ENCODE measurements at regions not wholly inside any gene's neighbourhood (a gene's known extent, or its start where the extent isn't known, plus 50 kb on each side); places are given as distances from the start of the nearest gene placed in this dataset.

- TF ChIP-seq ZNF449 (CRISPR knock-in tag; IDR thresholded peaks at IDR 0.05): no peak
Observed at GRCh38 chr21:31570824-31571566, 88.5 kb upstream of the SOD1 start (continued).

DNA sequence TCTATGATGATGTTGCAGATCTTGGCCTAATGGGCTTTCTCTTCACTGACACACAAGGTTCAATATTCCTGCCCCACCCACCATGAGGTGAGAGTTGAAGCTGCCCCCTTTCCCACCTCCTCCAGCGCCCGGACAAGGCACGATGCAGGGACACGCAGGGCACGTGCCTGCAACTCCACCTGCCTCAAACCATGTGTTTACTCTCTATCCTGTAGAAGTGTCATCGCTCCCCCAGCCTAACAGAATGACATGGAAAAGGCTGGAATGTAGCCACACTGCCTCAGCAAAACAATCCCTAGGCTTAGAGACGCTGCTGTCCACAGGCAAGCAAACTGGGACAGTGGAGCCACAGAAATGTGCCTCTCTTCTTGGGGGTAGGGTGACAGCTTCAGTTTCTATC is 92.9 kb upstream of the SOD1 start:
- Histone ChIP-seq H2AFZ (ENCODE audit: low read depth, low read length) (no peak overlapping the region), H3K9ac (ENCODE audit: insufficient read depth in 1 of 2, low read depth in 2 of 2, low read length in 2 of 2) (no peak overlapping the region), H3K79me2 (ENCODE audit: control insufficient read depth, insufficient read depth, low read length) (no peaks in the 10 kb centered on the region), H3K9me3 (replicated peaks; ENCODE audit: control insufficient read depth, insufficient read depth, low read depth, low read length) (no peaks in the 10 kb centered on the region), H3K4me2 (ENCODE audit: insufficient read depth, low read length) (no peak overlapping the region), H3K27ac (ENCODE audit: extremely low read depth, low read depth, low read length) (no peak overlapping the region), H3K4me3 (no peak overlapping the region), H3K36me3 (ENCODE audit: control insufficient read depth, insufficient read depth, low read length) (no peaks in the 10 kb centered on the region), H3K4me1 (replicated peaks in 1 of 2; ENCODE audit: control insufficient read depth in 2 of 2, insufficient read depth in 2 of 2, low read length in 2 of 2) (no peaks in the 10 kb centered on the region), H3K27me3 (ENCODE audit: control insufficient read depth in 2 of 2, insufficient read depth in 2 of 2, low read length in 2 of 2) (peaks cover 11 to 14% of the 10 kb centered on the region in 2 experiments; a peak in 4 of 5 replicates), H3K9me1 (ENCODE audit: control insufficient read depth, insufficient read depth, low read length) (no peaks in the 10 kb centered on the region), H4K20me1 (replicated peaks; ENCODE audit: control insufficient read depth, insufficient read depth, low read length) (no peaks in the 10 kb centered on the region)
- ChIA-PET POLR2A (interaction anchor here (0.7 kb wide), 1 partner anchor 10 kb away, joined by 3 read pairs; no protein-coding TSS in a partner anchor), CTCF (ENCODE audit: low intra/inter-chr PET ratio) (interaction anchor here (0.6 kb wide), 1 partner anchor 471 kb away, joined by 4 read pairs; no protein-coding TSS in a partner anchor)
- BruUV-seq (replicated peaks): no TSS peak
- ATAC-seq: no peak
- no peak for FAIRE-seq
- WGBS (ENCODE audit: insufficient coverage, low coverage, missing lambda C conversion rate): 0% methylated on average over 7 of the region's 7 CpGs
- intact Hi-C loops (cut with micrococcal nuclease): no loop called here
- TF ChIP-seq FOXM1 (IDR thresholded peaks at IDR 0.05; ENCODE audit: low read depth) (no peak), FOXM1 (CRISPR knock-in tag; IDR thresholded peaks at IDR 0.05; ENCODE audit: low read depth) (no peak), ZC3H8 (IDR thresholded peaks at IDR 0.05) (no peak), ZKSCAN1 (IDR thresholded peaks at IDR 0.05; ENCODE audit: low read depth, low read length) (no peak), YY1 (IDR thresholded peaks at IDR 0.05; ENCODE audit: borderline replicate concordance in 1 of 3, control insufficient read depth in 1 of 3, extremely low read depth in 1 of 3, insufficient read depth in 3 of 3, insufficient read length in 1 of 3, insufficient replicate concordance in 2 of 3, low read depth in 1 of 3, low read length in 2 of 3) (no peak), ZNF431 (CRISPR knock-in tag; IDR thresholded peaks at IDR 0.05) (no peak), ZNF316 (IDR thresholded peaks at IDR 0.05) (no peak), ZNF77 (CRISPR knock-in tag; IDR thresholded peaks at IDR 0.05) (no peak), ZBTB34 (CRISPR knock-in tag; IDR thresholded peaks at IDR 0.05) (no peak), HIVEP1 (CRISPR knock-in tag; IDR thresholded peaks at IDR 0.05) (no peak), CCAR2 (IDR thresholded peaks at IDR 0.05; ENCODE audit: low read depth, low read length) (no peak)
- TF ChIP-seq, protein P1, sequence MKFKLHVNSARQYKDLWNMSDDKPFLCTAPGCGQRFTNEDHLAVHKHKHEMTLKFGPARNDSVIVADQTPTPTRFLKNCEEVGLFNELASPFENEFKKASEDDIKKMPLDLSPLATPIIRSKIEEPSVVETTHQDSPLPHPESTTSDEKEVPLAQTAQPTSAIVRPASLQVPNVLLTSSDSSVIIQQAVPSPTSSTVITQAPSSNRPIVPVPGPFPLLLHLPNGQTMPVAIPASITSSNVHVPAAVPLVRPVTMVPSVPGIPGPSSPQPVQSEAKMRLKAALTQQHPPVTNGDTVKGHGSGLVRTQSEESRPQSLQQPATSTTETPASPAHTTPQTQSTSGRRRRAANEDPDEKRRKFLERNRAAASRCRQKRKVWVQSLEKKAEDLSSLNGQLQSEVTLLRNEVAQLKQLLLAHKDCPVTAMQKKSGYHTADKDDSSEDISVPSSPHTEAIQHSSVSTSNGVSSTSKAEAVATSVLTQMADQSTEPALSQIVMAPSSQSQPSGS (CRISPR knock-in tag; IDR thresholded peaks at IDR 0.05): no peak
- DNase-seq (ENCODE audit: extremely low read depth in 1 of 4, low spot score in 3 of 4): no peak
- in situ Hi-C loops (cut with MboI): no loop called here
